HepG2 (cell line): ENCODE measurements at regions not wholly inside any gene's neighbourhood (a gene's known extent, or its start where the extent isn't known, plus 50 kb on each side); places are given as distances from the start of the nearest gene placed in this dataset.

ENCODE experiments used
- KLF13 ChIP-seq: sonication (generic); formaldehyde crosslinking; IDR thresholded peaks from 2 replicates; pipeline ENCODE4 v1.4.0; 2020; ENCODE audit warnings: mild to moderate bottlenecking, missing genetic modification reagents
- MAFK ChIP-seq, 2 experiments: IDR thresholded peaks in 1 of 2; conservative IDR thresholded peaks in 1 of 2; 2 replicates each; pipeline ENCODE4 v1.6.1; 2011; ENCODE audit warnings: improper control_type of control experiment in 2 of 2, low read length in 2 of 2
- SOX6 ChIP-seq, 2 experiments: fragments of 450-650 bp in 1 of 2; sonication (generic) in 1 of 2; formaldehyde crosslinking in 1 of 2; IDR thresholded peaks; 2 replicates each; pipeline versions ENCODE4 v1.4.0 to v1.6.1; 2017 to 2020; ENCODE audit warnings: antibody characterized with exemption in 1 of 2, mild to moderate bottlenecking in 1 of 2, missing genetic modification reagents in 1 of 2
- ZNF251 ChIP-seq: sonication (generic); formaldehyde crosslinking; IDR thresholded peaks from 2 replicates; pipeline ENCODE4 v1.9.0; 2021; ENCODE audit warnings: mild to moderate bottlenecking, missing genetic modification reagents
- ZNF670 ChIP-seq: sonication (generic); formaldehyde crosslinking; IDR thresholded peaks from 2 replicates; pipeline ENCODE4 v1.8.0; 2022; ENCODE audit warnings: mild to moderate bottlenecking, missing genetic modification reagents, borderline replicate concordance
- ZNF772 ChIP-seq: sonication (generic); formaldehyde crosslinking; IDR thresholded peaks from 2 replicates; pipeline ENCODE4 v1.5.0; 2020; ENCODE audit warnings: mild to moderate bottlenecking, missing genetic modification reagents

DNA sequence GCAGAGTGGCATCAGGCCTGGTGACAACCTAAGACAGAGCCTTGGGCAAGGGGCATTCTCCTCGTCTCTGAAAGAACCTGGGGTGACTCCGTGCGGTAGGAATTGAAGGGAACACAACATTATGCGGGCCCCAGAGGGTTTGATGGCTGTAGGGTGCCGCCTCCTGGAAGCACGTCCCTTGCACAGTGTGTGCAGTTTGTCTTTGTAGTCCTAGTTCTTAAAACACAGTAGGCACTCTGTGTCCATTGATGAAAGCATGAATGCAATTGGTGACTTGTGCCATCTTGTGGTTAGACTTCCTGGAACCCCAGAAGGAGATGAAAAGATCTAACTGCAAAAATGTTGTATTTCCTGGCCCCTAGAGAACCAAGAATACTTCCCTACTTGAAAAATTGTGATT lies 279.8 kb downstream of the UTP18 start:
- TF ChIP-seq MAFK (conservative IDR thresholded peaks at IDR 0.05 in 1 of 2, IDR thresholded peaks at IDR 0.05 in 1 of 2; ENCODE audit: low read length in 2 of 2) (no peak), ZNF251 (CRISPR knock-in tag) (no peak), ZNF670 (CRISPR knock-in tag) (no peak), SOX6 (IDR thresholded peaks at IDR 0.05) (no peak), SOX6 (CRISPR knock-in tag; IDR thresholded peaks at IDR 0.05) (no peak), ZNF772 (no peak), KLF13 (CRISPR knock-in tag) (no peak)
